Fibroblast of peridontal ligament (primary cell): ENCODE measurements at regions not wholly inside any gene's neighbourhood (a gene's known extent, or its start where the extent isn't known, plus 50 kb on each side); places are given as distances from the start of the nearest gene placed in this dataset.
"Not testable (repeated sequence)": the region's sequence is repeated elsewhere in the genome, so short reads cannot be mapped to it uniquely, and the experiment has no call there.

Experiments used
- DNase-seq: peaks from one replicate; pipeline ENCODE4 v3.0.0-alpha.2; 2010; ENCODE audit errors: extremely low read depth

DNA sequence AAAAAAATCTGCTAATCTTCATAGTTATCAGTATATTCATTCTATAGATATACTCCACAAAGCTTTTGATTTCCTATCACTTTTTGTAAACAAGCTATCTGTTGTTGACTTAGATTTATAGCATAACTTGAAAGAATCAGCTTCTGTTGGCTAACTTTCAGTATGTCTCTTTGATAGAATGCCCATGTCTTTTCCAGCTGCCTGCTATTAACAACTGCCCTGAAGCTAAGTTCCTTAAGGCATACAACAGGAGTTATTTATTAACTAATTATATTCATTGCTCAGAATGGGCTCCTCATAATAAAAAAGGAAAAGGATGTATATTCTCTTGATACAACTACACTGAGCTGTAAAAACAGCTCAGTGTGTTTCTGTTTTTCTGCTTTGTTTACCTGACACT is 293.9 kb downstream of the TUSC7 start:
- DNase-seq: no peak

GRCh38 chr3:117005274-117005673 is 295.7 kb downstream of the TUSC7 start:
- DNase-seq: no peak

- no peak for DNase-seq
Measured at GRCh38 chr3:117005911-117006522, 296.4 kb downstream of the TUSC7 start.

DNA sequence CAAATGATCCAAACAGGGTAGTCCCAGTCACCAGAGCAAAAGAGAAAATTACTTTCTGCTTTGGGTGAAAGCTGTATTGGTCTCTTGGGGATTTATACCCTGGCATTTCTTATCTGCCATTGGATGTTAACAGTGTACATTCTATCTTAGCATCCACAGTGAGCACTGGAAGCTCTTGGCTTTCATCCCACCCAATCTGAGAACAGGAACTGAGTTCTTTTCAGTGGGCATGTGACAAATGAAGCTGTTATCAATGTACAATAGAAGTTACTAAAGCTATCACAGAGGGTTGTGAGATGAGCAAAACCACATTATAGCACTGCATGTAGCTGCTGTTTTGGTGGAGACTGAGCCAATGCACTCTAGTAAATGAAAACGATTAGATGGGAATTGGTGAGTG is 300.7 kb downstream of the TUSC7 start:
- DNase-seq: no peak

DNA sequence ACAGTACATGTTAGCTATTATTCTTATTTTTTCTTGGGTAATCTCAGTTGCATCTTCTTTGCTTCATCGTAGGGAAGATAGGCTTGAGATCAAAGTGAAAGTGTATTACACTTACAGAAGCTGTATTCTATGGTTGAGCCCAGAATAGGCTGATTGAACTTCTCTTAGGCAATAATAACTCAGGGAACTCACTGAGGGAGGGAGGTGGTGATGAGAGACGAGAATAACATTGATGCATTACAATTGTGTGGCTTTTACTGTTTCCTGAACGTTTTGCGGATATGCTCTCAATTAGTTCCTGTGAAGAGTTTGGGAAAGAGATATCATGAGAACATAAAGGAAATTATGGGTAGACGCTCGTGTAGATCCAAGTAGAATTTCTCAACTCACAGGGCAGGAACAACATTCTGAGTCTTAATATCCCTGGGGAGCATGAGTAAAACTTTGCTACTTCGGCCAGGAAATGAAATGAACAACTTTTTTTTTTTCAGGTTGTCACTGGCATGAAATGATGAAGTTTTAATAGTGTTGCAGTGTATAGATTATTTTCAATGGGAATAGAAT is 302.2 kb downstream of the TUSC7 start:
- peak; percentile 90 for DNase-seq

DNA sequence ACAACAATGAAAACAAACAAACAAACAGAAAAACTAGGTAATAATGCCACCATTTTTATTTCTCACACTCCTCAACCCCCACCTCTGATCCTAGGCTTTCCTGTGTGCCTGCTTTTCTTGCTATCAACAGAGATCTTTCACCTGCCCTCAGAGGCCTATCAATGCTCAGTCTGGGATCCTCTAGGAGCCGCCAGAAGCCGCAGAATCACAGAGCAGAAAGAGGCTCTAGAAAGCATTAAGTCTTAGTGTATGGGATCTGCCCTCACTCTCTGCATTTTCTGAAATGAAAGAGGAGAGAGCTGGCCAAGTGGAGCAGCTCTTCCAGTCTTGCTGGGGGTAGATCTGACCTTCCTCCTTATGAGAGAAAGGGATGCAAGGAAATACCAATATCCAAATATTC is 306.8 kb downstream of the TUSC7 start:
- no peak for DNase-seq

GRCh38 chr3:117017135-117017894 is 307.7 kb downstream of the TUSC7 start:
- DNase-seq: no peak

GRCh38 chr3:117018655-117019054 is 309.1 kb downstream of the TUSC7 start:
- DNase-seq: no peak

- DNase-seq: peak; percentile 84
Measured at GRCh38 chr3:117019082-117019713, 309.6 kb downstream of the TUSC7 start.

DNA sequence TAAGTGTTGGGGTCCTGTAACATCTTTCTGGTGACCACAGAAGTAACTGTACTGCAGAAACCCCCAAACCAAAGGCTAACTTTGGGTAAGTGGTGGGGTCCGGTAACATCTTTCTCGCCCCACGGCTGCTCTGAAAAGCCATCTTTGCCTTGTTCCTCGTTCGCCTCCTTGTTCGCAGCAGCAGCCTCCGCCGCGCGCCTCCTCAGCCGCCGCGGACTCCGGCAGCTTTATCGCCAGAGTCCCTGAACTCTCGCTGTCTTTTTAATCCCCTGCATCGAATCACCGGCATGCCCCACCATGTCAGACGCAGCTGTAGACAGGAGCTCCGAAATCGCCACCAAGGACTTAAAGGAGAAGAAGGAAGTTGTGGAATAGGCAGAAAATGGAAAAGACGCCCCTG is 316.8 kb downstream of the TUSC7 start:
- no peak for DNase-seq

- peak; percentile 46 for DNase-seq
Measured at GRCh38 chr3:117035745-117036144, 326.2 kb downstream of the TUSC7 start.

GRCh38 chr3:117036259-117036799 is 326.8 kb downstream of the TUSC7 start:
- DNase-seq: peak; percentile 93

GRCh38 chr3:117045143-117045542 is 335.6 kb downstream of the TUSC7 start:
- DNase-seq: no peak

- DNase-seq: no peak
Measured at GRCh38 chr3:117047951-117048705, 338.5 kb downstream of the TUSC7 start.

- peak; percentile 91 for DNase-seq
Measured at GRCh38 chr3:117052395-117052794, 342.8 kb downstream of the TUSC7 start.

DNA sequence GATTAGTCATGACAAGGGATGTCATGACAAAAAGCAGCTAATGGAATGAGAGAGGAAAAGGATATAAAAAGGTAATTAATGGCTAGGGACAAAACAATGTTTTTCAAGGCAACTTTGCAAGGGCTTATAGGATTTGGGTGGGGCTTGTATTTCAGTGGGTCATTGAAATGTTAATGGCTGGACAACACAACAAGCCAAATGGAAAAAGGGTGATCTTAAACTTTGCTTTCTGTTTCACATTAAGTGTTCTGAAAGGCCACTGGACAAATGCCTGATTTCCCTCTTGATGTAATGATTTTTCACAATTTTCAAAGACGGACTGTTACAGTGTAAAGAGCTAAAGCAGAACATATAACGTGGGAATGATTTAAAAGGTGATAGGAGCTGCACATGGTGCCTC is 345.0 kb downstream of the TUSC7 start:
- DNase-seq: peak; percentile 31

DNA sequence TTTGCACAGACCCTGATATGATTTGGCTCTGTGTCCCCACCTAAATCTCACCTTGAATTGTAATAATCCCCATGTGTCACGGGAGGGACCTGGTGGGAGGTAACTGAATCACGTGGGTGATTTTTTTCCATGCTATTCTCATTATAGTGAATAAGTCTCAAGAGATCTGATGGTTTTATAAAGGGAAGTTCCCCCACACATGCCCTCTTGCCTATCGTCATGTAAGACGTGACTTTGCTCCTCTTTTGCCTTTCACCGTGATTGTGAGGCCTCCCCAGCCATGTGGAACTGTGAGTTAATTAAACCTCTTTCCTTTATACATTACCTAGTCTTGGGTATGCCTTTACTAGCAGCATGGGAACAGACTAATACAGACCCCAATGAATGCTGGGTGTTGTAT is 347.4 kb downstream of the TUSC7 start:
- not testable (repeated sequence) for DNase-seq

- peak; percentile 56 for DNase-seq
Measured at GRCh38 chr3:117059067-117059955, 349.7 kb downstream of the TUSC7 start.

GRCh38 chr3:117059956-117060270 is 350.3 kb downstream of the TUSC7 start:
- DNase-seq: peak; percentile 36

DNA sequence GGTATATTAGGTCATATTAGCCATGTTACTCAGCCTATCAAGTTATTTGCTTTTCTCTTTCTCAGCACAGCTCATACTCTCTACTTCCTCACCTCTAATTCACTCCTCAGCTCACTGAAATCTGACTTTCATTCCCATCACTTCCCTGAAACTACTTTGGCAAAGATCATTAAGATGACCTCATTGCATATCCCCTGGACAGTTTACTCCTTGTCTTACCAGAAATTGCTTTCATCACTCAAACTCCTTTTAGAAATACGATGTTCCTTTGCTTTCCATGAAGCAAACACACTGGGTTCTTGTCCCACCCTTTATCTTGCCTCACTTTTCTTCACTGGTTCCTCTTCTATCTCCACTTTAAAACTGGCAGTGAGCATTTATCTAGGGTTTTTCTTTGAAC is 354.4 kb downstream of the TUSC7 start:
- DNase-seq: peak; percentile 87

- no peak for DNase-seq
Measured at GRCh38 chr3:117068301-117068700, 358.7 kb downstream of the TUSC7 start.
